ENCODE measurements at regions not wholly inside any gene's neighbourhood (a gene's known extent, or its start where the extent isn't known, plus 50 kb on each side); places are given as distances from the start of the nearest gene placed in this dataset.
"Not testable (repeated sequence)": the region's sequence is repeated elsewhere in the genome, so short reads cannot be mapped to it uniquely, and the experiment has no call there.

DNA sequence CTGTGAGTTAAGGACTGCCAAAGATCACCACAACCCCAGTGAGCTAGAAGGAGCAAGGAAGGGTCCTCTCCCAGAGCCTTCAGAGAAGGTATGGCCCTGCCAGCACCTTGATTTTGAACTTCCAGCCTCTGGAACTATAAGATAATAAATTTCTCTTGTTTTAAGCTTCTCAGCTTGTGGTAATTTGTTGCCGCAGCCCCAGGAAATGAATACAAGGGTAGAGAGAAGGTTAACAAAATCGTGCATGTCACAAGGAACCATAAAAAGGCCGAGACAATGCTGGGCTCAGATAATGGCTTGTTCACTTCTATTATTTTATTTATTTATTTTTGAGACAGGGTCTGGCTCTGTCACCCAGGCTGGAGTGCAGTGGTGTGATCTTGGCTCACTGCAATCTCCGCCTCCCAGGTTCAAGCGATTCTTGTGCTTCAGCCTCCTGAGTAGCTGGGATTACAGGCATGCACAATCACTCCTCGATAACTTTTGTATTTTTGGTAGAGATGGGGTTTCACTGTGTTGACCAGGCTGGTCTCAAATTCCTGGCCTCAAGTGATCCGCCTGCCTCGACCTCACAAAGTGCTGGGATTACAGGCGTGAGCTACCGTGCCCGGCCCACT, 71.5 kb downstream of the WSB1 start:
- not testable (repeated sequence) for DNase-seq (ENCODE audit: low read depth)

DNA sequence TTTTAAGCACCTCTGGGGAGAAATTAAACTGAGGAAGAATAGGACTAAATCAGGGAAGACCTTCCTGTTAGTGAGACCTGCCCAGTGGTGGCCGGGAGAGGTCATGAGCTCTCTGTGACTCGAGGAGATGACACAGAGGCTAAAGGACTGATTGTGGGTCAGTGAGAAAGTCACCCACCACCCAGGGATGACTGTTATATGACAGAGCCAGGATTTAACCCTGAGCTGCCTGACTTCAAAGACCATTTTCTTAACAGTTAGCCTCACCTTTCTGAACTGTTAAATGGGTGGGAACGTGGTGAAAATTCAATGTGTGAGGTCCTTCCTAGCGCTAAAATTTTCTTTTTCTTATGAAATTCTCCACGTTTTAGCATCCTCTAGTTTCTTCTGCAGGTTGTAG, 72.5 kb downstream of the WSB1 start:
- DNase-seq (ENCODE audit: low read depth), result no peak

DNA sequence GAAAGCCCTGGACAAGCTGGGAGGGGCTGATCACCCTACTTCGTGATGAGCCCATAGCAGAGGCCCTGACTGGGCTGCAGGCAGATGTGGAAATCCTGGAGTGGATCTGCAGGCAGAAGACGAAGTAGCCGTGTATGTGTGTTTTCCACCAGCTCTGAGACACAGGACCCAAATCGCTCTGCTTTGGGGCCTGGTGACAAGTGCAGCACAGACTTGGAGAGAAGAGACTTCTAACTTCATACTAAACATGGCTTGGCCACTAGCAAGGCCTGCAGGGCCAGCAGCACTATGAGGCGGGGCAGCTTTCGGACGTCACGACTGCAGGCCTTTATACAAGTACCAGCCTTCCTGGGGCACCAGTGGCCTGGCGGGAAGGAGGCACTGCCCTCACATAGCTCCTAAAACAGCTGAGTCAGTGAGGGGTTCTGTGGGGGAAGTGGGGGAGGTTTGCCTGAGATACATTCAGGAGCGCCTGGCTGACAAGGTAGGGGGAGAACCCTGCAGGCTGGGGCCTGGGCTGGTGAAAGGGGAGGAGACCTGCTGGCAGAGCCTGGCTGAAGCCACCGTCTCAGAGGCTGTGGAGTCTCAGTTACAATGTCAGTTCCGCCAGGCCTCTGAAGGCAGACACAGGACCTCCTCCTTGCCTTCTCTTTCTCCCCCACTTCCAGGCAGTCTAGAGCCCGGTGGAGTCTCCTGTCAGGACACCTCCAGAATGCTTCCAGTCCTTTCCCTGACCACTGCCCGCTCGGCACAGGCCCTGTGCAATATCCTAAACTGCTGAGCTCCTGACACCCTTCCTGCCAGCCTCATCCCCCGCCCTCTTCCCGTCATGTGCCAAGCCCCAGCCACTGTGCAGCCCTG, 73.4 kb downstream of the WSB1 start:
- no peak for DNase-seq (ENCODE audit: low read depth)

DNA sequence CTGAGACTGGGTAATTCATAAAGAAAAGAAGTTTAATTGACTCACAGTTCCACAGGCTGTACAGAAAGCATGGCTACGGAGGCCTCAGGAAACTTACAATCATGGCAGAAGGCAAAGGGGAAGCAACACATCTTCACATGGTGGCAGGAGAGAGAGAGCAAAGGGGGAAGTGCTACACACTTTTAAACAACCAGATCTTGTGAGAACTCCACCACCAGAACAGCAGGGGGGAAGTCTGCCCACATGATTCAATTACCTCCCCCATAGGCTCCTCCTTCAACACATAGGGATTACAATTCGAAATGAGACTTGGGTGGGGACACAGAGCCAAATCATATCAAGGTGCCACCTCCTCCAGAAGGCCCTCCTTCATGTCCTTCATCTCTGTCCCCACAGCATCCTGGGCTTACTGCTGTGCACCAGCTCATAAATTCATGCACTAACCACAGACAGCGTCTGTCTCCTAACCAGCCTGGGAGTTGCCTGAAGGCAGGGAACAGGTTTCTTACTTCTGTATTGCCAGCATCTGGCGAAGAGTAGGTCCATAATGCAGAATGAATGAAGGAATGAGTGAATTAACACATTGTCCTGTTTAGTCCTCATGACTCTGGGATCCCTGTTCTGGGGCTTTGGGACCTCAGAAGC, 74.4 kb downstream of the WSB1 start:
- DNase-seq (ENCODE audit: low read depth), result no peak

DNA sequence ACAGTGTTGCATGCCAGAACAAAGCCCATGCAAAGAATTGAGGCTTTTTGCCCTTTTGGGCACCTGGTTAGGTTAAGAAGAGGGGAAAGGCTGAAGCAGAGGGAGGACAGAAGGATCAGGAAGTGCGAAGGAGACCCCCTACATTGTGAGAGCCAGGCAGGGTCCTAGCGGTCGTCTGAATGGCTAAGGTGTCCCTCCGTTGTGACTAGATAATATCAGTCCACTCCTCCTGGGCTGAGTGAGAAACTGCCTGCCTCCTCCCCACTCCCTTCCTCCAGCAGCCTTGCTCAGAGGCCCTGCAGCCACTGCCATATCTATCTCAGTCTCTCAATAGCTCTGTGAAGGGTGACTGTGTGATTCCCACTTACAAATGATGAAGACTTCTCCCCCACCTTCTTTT, 75.1 kb downstream of the WSB1 start:
- no peak for DNase-seq (ENCODE audit: low read depth)

DNA sequence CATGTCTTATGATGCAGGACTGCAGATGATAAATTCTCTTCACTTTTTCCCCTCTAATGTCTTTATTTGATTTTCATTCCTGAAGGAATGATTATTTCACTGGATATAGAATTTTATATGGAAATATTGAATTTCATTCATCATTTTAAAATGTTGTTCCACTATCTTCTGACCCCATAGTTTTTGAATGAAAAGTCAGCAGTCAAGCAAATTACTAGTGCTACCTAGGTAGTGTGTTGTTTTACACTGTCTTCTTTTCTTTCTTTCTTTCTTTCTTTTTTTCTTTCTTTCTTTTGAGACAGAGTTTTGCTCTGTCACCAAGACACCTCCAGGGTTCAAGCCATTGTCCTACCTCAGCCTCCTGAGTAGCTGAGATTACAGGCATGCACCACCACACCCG, 76.9 kb downstream of the WSB1 start:
- no peak for DNase-seq (ENCODE audit: low read depth)

DNA sequence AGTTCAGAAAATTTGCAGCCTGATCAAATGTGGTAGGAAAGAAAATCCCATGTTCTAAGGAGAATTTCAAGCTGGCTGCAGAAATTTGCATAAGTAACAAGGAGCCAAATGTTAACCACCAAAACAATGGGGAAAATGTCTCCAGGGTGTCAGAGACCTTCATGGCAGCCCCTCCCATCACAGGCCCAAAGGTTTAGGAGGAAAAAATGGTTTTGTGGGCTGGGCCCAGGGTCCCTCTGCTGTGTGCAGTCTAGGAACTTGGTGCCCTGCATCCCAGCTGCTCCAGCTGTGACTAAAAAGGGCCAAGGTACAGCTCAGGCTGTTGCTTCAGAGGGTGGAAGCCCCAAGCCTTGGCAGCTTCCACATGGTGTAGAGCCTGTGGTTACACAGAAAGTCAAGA, 79.8 kb downstream of the WSB1 start:
- DNase-seq (ENCODE audit: low read depth), result not testable (repeated sequence)

DNA sequence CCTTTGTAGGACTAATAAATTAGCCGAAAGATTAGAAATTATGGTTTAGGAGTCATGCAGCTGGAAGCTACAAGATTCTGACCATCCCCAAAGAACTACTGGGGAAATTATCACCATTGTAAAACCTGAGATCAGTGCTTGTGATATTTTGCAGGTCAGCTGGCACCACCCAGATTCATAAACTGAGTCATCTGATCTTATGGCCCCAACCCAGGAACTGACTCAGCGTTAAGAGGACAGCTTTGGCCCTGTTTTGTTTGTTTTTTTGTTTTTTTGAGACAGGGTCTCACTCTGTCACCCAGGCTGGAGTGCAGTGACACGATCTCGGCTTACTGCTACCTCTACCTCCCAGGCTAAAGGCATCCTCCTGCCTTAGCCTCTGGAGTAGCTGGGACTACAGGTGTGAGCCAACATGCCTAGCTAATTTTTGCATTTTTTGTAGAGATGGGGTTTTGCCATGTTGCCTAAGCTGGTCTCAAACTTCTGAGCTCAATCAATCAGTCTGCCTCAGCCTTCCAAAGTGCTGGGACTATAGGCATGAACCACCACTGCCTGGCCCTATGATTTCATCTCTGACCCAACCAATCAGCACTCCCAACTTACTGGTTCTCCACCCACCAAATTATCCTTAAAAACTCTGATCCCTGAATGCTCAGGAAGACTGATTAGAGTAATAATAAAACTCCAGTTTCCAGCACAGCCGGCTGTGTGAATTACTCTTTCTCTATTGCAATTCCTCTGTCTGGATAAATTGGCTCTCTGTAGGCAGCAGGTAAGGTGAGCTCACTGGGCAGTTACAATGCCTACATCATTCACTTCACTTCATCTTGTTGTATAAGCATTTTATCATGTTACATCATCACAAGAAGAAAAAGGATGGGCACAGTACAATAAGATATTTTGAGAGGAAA, 79.4 kb upstream of the KSR1 start:
- DNase-seq (ENCODE audit: low read depth), result no peak

DNA sequence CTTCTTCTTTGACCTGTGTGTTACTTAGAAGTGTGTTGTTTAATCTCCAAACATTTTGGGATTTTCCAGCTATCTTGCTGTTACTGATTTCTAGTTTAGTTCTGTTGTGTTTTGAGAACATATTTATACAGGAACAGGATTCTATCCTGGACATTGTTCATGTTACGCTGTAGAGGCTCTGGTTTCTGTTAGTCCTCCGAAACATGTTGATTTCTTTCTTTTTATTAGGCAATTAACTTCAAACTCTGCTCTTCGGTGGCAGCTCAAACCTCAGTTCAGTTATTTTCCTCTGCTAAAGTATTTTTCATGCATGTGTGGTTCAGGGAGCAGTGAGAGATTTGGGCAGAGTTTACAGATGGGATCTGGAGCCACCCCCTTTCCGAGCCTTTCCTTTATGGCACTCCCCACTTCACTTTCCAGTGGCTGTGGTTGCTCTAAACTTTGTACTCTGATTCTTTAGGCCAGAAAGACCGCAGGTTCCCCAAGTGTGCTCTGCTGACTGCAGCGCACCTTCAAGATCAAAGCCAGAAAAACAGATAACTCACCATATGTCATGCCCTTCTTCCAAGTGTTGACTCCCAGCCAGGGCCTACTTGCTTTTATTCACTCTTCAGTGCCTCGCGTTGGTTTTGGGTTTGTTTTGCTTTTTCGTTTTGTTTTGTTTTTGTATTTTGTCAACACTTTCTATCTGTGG, 77.6 kb upstream of the KSR1 start:
- DNase-seq (ENCODE audit: low read depth), result no peak

DNA sequence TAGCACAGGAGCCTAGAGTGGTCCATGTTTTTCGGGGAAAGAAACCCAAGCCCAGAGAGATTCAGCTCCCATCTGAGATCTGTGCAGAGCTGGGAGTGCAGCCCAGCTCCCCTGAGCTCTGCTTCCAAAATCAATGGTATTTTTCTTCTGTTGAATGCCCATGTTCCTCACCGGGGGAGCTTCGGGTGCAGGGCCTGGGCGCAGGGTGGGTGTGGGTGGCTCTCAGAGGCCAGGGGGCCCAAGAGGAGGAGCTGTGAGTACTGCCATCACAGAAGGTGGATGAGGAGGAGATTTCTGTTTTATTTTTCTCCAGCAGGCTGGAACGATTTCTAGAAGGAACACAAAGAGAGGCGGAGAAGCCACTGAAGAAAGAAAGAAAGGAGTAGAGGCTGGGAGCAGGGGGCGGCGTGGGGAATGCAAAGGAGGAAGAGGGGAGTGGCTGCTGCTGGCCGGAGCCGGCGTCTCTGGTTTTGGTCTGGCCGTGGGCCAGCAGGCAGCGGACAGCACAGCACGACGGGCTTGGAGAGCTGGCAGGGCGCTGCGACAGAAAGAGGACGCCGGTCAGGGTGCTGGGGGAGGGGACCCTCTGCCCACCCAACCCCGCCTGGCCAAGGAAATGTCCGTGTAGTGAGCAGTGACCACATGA, 76.2 kb upstream of the KSR1 start:
- DNase-seq (ENCODE audit: low read depth), result no peak

DNA sequence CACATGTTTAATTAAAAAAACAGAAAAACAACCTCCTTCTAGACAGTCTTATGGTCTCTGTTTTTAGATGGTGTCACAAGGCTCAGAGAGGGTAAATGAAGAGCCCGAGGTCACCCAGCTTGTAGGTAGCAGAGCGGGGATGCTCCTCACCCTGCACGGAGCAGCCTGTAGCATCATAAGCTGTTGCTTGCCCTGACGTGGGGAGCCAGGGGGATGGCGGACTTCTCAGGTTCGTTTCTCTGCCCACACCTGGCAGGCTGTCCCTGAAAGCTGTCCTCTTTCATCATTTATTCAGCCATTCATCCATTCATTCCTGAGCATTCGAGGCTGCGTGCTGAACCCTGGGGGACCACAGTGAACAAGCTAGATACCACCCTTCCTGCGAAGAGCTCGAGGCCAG, 75.7 kb upstream of the KSR1 start:
- DNase-seq (ENCODE audit: low read depth), result no peak

DNA sequence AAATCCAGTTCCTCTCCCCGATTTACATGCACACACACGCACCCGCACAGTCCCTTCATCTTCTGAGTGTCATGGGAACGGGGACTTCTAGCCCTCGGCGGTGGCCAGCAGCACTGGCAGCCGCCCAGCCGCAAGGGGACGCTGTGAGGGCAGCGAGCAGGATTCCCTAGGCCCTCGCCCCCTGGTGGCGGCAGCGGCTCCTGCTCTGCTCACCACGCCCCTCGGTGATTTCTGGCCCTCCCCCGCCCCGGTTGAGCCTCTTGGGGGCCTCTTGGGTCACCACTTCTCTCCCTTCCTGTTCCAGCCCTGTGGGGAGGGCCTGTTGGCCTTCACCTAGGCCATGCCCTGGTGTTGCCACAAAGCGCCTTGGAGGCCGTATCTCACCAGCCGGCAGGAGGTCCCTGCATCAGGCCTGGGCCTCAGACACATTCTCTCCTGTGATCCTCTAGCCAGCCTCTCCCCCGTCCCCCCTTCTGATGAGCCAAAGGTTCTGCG, 75.2 kb upstream of the KSR1 start:
- no peak for DNase-seq (ENCODE audit: low read depth)

DNA sequence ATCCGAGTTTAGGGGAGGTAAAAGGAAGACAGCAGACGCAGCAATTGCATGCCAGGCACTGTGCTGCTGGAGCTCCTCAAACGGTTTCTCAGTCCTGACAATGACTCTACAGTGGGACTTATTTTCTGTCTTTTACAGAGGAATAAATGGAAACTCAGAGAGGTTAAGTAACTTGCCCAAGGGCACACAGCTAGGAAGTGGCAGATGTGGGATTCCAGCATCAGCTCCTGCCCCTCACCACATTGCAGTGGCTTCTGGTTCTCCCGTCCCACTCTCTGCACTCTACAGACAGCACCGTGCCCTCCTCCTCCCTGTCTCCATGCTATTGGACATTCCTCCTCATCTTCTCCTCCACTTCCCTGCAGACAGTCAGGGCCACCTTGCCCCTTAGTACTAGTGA, 74.2 kb upstream of the KSR1 start:
- no peak for DNase-seq (ENCODE audit: low read depth)

DNA sequence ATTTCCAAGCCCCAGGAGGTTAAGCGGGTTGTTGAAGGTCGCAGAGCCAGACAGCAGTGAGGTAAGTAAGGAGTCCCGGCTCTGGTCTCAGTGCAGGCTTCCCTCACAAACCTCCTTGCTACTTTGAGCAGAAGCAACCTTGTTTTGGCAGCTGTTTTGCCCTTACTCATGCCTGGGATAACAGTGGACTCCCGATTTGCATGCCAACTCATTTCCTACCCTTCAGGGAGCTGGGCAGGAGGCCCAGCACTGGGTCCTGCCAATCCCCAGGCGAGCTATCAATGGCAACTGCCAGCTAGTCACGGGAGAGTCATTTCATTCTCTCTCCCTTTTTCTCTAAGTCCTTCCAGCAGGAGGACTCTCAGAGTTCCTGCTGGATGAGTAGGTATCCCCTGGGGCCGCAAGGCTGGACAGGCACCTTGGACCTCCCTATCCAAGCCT, 72.0 kb upstream of the KSR1 start:
- DNase-seq (ENCODE audit: low read depth), result peak; percentile 81

DNA sequence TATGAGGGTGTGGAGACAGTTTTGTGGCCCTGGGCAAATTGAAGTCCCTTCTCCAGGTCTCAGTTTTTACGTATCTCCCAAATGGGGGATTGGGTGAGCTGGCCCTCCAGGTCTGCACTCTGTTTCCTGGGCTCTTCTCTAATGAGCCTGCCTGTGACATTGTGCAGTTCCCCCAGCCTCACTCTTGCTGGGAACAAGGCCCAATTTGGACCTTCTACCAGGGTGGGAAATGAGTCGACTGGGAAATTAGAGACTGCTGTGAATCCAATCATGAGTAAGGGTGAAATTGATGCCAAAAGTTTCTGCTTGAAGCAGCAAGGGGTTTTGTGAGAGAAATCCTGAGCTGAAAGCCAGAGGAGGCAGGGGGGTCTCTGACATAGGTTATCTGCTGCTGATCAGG, 71.5 kb upstream of the KSR1 start:
- no peak for DNase-seq (ENCODE audit: low read depth)

DNA sequence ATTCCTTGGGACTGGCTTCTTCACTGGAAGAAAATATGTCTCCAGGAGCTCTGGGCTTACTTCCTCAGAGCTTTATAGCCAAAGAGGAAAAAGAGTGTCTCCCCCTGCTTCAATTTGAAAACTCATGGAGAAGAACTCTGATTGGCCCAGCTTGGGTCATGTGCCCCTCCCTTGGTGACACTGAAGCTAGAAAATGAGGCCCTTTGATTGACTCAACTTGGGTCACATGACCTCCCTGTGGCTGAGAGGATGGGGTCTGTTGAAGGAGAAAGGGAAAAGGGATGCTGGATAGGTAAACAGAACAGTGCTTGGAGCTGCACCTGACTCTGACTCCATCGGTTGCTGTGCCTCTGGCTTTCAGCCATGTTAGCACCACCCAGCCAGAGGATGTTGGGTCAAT, 70.6 kb upstream of the KSR1 start:
- DNase-seq (ENCODE audit: low read depth), result no peak

DNA sequence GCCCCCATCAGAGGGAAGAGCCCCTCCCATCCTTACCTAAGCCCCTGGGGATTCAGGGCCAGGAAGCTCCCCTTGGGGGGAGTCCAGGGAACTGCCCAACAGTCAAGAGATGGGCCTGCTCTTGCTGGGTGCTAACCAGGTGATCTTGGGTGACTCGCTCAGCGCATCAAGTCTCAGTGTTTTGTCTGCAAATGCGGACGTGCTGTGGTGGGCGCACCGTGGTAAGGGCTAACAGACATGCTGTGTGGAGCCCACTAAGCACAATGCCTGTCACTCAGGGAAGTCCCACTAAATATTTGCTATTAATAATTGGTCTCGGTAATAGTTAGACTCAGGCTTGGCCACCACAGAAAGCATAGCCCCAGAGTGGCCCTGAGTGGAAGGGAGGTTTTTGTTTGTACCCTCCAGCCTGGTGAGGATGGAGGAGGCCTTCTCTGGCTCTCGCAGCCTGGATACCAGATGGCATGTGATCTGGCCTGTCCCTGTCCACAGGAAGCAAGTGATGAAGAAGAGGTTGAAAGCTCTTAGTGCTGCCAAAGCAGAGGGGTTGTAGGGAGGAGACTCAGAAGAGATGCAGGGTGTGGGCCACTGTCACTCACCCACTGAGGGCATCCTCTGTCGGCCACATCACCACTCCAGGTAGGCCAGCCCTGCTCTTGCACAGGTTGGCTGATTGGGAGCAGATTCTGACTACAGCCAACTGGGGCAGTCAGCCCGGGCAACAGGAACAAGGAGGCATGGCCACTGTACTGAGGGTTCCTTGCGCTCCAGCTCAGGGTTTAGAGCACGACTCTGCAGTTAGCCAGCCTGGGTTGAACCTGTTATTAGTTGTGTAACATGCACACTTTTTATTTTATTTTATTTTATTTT, 69.8 kb upstream of the KSR1 start:
- DNase-seq (ENCODE audit: low read depth), result no peak

DNA sequence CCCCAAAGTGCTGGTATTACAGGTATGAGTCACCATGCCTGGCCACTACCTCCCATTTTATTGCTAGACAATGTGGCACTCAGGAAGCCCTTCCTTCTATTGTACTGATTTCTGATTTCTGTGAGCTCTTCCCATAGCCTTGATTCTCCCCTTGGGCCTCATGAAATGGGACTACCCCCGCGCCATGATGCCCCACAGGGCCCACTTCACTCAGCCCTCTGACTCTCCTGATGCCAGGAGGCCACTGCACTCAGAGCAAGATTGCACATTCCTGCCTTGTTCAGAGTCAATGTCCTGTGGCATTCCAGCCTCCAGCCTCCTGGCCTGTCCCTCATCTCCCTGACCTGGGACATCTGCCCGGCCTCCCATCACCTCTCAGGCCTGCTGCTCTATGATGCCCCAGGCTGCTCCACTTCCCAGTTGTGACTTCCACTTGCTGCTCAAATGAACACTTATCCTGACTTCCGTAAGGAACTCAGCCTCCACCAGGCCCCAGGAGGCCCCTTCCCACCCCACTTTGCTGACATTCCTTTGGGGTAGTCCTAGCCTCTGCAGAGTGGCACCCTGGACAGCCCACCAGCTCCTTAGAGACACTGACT, 66.6 kb upstream of the KSR1 start:
- DNase-seq (ENCODE audit: low read depth), result no peak

DNA sequence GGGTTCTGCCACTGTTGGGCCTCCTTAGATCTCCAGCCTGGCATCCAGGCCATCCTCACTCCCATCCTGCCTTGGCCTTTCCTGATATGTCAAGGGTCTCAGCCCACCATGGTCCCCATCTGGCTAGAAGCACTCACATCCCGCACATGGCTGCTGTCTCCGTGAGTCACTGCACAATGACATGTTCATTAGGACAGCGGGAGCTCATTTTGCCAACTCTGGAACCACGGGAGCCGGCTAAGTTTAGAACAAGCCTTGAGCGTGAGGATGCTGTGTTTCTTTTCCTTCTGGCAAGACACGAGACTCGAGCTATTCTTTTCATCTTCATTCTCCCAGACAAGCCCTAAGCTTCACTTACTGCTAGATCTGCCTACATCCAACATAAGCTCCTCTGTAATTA, 65.7 kb upstream of the KSR1 start:
- DNase-seq (ENCODE audit: low read depth), result no peak

Measured in HS-27A (cell line).